GM23338 (cell line): ENCODE measurements at regions not wholly inside any gene's neighbourhood (a gene's known extent, or its start where the extent isn't known, plus 50 kb on each side); places are given as distances from the start of the nearest gene placed in this dataset.

Experiments
- CREB1 ChIP-seq: fragments of 250-450 bp; sonication (Bioruptor Pico); IDR thresholded peaks from 2 replicates; pipeline ENCODE4 v1.5.0; 2020; ENCODE audit warnings: low read depth, mild to moderate bottlenecking, moderate library complexity
- EZH2 ChIP-seq: fragments of 200-600 bp; sonication (generic); IDR thresholded peaks from one replicate; pipeline ENCODE4 v1.8.0; 2017; ENCODE audit warnings: antibody characterized with exemption, mild to moderate bottlenecking, low read depth; ENCODE audit not compliant: unreplicated experiment
- EZH2phosphoT487 ChIP-seq: fragments of 200-600 bp; sonication (generic); IDR thresholded peaks from one replicate; pipeline ENCODE4 v1.8.1; 2018; ENCODE audit warnings: antibody characterized with exemption; ENCODE audit not compliant: unreplicated experiment
- POLR2AphosphoS5 ChIP-seq: IDR thresholded peaks from 2 replicates; pipeline ENCODE4 v1.6.1; 2016; ENCODE audit warnings: antibody characterized with exemption, low read depth
- TF ChIP-seq, protein P1 (sequence below), 2 experiments: fragments of 200-600 bp in 1 of 2; sonication (generic) in 1 of 2; conservative IDR thresholded peaks; 2 replicates each; pipeline versions ENCODE4 v1.5.1 to v1.6.1; 2016 to 2017; ENCODE audit warnings: antibody characterized with exemption in 2 of 2, low read depth in 2 of 2, mild to moderate bottlenecking in 2 of 2, moderate library complexity in 1 of 2
- TF ChIP-seq, protein P2 (sequence below): IDR thresholded peaks from 2 replicates; pipeline ENCODE4 v1.6.1; 2016; ENCODE audit warnings: antibody characterized with exemption

DNA sequence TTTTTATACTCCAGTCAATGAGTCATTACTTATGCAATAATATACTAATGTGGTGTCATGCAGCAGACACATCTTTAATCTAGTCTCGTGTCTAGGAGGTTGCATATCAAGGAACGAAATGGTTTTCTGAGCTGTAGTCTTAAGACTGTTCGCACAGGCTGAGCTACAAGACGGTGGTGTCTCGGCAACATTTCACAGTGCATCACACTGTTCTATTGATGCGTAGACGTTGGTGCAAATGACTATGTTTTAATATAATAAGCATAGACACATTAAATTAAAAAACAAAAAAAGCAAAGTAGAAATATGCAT lies 864.2 kb downstream of the GALR1 start:
- TF ChIP-seq EZH2: no peak
- TF ChIP-seq, protein P1, sequence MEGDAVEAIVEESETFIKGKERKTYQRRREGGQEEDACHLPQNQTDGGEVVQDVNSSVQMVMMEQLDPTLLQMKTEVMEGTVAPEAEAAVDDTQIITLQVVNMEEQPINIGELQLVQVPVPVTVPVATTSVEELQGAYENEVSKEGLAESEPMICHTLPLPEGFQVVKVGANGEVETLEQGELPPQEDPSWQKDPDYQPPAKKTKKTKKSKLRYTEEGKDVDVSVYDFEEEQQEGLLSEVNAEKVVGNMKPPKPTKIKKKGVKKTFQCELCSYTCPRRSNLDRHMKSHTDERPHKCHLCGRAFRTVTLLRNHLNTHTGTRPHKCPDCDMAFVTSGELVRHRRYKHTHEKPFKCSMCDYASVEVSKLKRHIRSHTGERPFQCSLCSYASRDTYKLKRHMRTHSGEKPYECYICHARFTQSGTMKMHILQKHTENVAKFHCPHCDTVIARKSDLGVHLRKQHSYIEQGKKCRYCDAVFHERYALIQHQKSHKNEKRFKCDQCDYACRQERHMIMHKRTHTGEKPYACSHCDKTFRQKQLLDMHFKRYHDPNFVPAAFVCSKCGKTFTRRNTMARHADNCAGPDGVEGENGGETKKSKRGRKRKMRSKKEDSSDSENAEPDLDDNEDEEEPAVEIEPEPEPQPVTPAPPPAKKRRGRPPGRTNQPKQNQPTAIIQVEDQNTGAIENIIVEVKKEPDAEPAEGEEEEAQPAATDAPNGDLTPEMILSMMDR (conservative IDR thresholded peaks at IDR 0.05; ENCODE audit: low read depth in 2 of 2): no peak
- TF ChIP-seq, protein P2, sequence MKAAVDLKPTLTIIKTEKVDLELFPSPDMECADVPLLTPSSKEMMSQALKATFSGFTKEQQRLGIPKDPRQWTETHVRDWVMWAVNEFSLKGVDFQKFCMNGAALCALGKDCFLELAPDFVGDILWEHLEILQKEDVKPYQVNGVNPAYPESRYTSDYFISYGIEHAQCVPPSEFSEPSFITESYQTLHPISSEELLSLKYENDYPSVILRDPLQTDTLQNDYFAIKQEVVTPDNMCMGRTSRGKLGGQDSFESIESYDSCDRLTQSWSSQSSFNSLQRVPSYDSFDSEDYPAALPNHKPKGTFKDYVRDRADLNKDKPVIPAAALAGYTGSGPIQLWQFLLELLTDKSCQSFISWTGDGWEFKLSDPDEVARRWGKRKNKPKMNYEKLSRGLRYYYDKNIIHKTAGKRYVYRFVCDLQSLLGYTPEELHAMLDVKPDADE: no peak
- no peak for TF ChIP-seq POLR2AphosphoS5
- TF ChIP-seq EZH2phosphoT487: no peak
- TF ChIP-seq CREB1 (CRISPR knock-in tag): no peak
